ENCODE measurements at regions not wholly inside any gene's neighbourhood (a gene's known extent, or its start where the extent isn't known, plus 50 kb on each side); places are given as distances from the start of the nearest gene placed in this dataset.

DNA sequence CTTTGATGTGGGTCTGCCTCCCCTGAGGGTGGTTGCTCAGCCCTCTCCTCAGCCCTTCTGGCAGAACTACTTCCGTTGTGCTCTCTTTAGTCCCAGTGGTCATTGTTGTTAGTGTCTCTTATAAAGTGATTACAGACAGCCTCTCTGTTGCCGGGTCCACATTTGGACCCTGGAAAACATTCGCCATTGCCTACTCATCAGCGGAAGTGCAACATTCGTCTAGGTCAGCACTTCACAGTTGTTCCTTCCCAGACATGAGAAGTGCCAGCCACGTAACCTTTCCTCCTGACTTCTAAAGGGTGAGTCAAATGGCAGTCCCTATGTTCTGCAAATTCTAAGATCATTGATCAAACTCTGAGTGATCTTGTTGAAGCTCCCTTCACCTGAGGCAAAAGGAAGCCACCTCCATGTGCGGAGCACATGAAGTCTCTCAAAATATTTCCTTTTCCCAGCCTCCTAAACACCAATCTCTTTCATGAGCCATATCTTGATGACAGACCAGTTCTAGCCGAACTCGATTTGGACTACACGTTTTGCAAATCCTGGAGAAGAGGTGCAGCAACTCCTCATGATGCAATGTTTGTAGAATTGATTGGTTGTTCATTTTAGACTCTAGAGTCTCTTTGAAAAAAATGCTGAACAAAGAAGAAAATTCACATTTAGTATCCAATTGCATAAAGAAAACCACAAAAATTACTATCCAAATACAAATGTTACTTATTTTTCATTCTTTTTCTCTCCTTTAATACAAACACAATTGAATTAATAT lies 163.8 kb downstream of the RPL10L start:
- DNase-seq (ENCODE audit: low spot score) = no peak
- no peak overlapping the region for H2AK5ac ChIP-seq (ENCODE audit: low read depth, low read length)
- H3K79me1 ChIP-seq (ENCODE audit: low read depth, low read length) = no peaks in the 10 kb centered on the region
- no peak overlapping the region for H3K14ac ChIP-seq (ENCODE audit: low read length)
- H2BK5ac ChIP-seq (ENCODE audit: low read length) = no peak overlapping the region
- H3K4me3 ChIP-seq (ENCODE audit: low read length in 2 of 2) = no peak overlapping the region
- no peak overlapping the region for H2BK12ac ChIP-seq (ENCODE audit: low read length)
- H2AFZ ChIP-seq (ENCODE audit: low read length) = peak overlapping the region; percentile 56
- no peaks in the 10 kb centered on the region for H3K36me3 ChIP-seq (replicated peaks in 1 of 2; ENCODE audit: control insufficient read depth in 2 of 2, insufficient read depth in 2 of 2, low read length in 2 of 2)
- no peaks in the 10 kb centered on the region for H3K4me1 ChIP-seq (ENCODE audit: control insufficient read depth in 2 of 2, insufficient read depth in 1 of 2, low read depth in 1 of 2, low read length in 2 of 2)
- no peaks in the 10 kb centered on the region for H3K27me3 ChIP-seq (ENCODE audit: control insufficient read depth in 3 of 3, insufficient read depth in 3 of 3, low read depth in 1 of 3, low read length in 3 of 3)
- WGBS, 2 donors (ENCODE audit: extremely low coverage in 2 of 2, insufficient read length in 2 of 2, insufficient replicate concordance in 1 of 2) = no CpG with 5 or more reads among the region's 10 CpGs
- no peak overlapping the region for H4K91ac ChIP-seq (ENCODE audit: low read depth, low read length, poor library complexity)
- H3K23ac ChIP-seq (ENCODE audit: low read depth, low read length, poor library complexity) = no peak overlapping the region
- no peak overlapping the region for H4K8ac ChIP-seq (ENCODE audit: low read depth, low read length)
- no peak overlapping the region for H2BK120ac ChIP-seq (ENCODE audit: low read depth, low read length)
- no peak overlapping the region for H3K4me2 ChIP-seq (ENCODE audit: insufficient read depth, low read length, poor library complexity, severe bottlenecking)
- H2BK15ac ChIP-seq (ENCODE audit: low read length) = no peak overlapping the region
- H3K4ac ChIP-seq (ENCODE audit: low read length) = no peak overlapping the region
- H3K9ac ChIP-seq (ENCODE audit: low read depth, low read length, poor library complexity) = no peak overlapping the region
- H3K9me3 ChIP-seq (replicated peaks in 1 of 2; ENCODE audit: control insufficient read depth in 2 of 2, insufficient read depth in 1 of 2, low read depth in 1 of 2, low read length in 2 of 2) = no peaks in the 10 kb centered on the region
- no peak overlapping the region for H3K27ac ChIP-seq (replicated peaks; ENCODE audit: low read length)
- peak overlapping the region; percentile 4 for H3K18ac ChIP-seq (ENCODE audit: low read length)

DNA sequence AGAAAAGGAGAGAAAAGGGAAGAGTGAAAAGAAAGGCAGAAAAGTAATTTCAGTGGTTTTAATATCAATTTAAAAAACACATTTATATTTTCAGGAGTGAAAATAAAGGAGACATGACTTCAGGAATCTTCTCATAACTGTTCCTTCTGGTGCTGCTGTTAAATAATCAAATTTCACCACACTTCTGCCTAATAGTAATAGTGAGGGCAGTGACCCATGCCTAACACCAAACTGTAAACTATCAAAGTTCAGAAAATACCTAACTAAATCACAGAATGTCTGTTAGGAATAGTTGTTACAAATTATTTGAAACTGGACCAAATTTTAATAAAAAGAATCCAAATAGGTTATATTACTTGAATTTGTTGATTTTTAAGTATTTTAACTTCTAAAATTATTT lies 169.4 kb downstream of the RPL10L start:
- Histone ChIP-seq H3K4me1 (ENCODE audit: control insufficient read depth in 2 of 2, insufficient read depth in 1 of 2, low read depth in 1 of 2, low read length in 2 of 2) (no peaks in the 10 kb centered on the region), H3K9me3 (replicated peaks in 1 of 2; ENCODE audit: control insufficient read depth in 2 of 2, insufficient read depth in 1 of 2, low read depth in 1 of 2, low read length in 2 of 2) (no peaks in the 10 kb centered on the region), H4K91ac (ENCODE audit: low read depth, low read length, poor library complexity) (no peak overlapping the region), H3K27ac (replicated peaks; ENCODE audit: low read length) (no peak overlapping the region), H3K23ac (ENCODE audit: low read depth, low read length, poor library complexity) (no peak overlapping the region), H3K79me1 (ENCODE audit: low read depth, low read length) (no peaks in the 10 kb centered on the region), H4K8ac (ENCODE audit: low read depth, low read length) (no peak overlapping the region), H2BK120ac (ENCODE audit: low read depth, low read length) (no peak overlapping the region), H3K4ac (ENCODE audit: low read length) (no peak overlapping the region), H3K14ac (ENCODE audit: low read length) (no peak overlapping the region), H3K4me2 (ENCODE audit: insufficient read depth, low read length, poor library complexity, severe bottlenecking) (no peak overlapping the region), H2BK5ac (ENCODE audit: low read length) (no peak overlapping the region), H3K9ac (ENCODE audit: low read depth, low read length, poor library complexity) (no peak overlapping the region), H3K18ac (ENCODE audit: low read length) (no peak overlapping the region), H2AK5ac (ENCODE audit: low read depth, low read length) (no peak overlapping the region), H2BK12ac (ENCODE audit: low read length) (no peak overlapping the region), H3K36me3 (replicated peaks in 1 of 2; ENCODE audit: control insufficient read depth in 2 of 2, insufficient read depth in 2 of 2, low read length in 2 of 2) (no peaks in the 10 kb centered on the region), H2AFZ (ENCODE audit: low read length) (no peak overlapping the region), H3K27me3 (ENCODE audit: control insufficient read depth in 3 of 3, insufficient read depth in 3 of 3, low read depth in 1 of 3, low read length in 3 of 3) (no peaks in the 10 kb centered on the region), H2BK15ac (ENCODE audit: low read length) (no peak overlapping the region), H3K4me3 (ENCODE audit: low read length in 2 of 2) (no peak overlapping the region)
- DNase-seq (ENCODE audit: low spot score) = no peak

DNA sequence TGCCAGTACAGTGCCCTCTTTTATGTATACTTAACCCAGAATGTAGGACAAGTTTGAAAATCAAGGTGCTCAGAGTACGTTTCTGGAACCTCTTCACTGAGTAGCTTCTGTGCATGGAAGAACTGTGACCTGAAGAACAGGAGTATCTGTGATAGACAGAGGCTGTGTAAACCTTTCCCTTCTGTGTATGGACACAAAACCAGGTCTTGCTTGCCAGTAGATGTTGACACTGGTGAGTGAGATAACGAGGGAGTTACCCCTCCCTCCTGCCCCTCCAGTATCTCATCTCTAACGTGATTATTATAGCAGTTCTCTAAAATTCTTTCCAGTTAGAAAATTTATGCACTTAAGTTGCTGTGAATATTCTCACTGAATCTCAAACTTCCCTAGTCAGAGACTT lies 170.8 kb downstream of the RPL10L start:
- Histone ChIP-seq H3K4me3 (ENCODE audit: low read length in 2 of 2) (no peak overlapping the region), H2AK5ac (ENCODE audit: low read depth, low read length) (no peak overlapping the region), H3K79me1 (ENCODE audit: low read depth, low read length) (no peaks in the 10 kb centered on the region), H2BK15ac (ENCODE audit: low read length) (no peak overlapping the region), H3K4me2 (ENCODE audit: insufficient read depth, low read length, poor library complexity, severe bottlenecking) (no peak overlapping the region), H3K36me3 (replicated peaks in 1 of 2; ENCODE audit: control insufficient read depth in 2 of 2, insufficient read depth in 2 of 2, low read length in 2 of 2) (no peaks in the 10 kb centered on the region), H3K18ac (ENCODE audit: low read length) (no peak overlapping the region), H3K9ac (ENCODE audit: low read depth, low read length, poor library complexity) (no peak overlapping the region), H4K8ac (ENCODE audit: low read depth, low read length) (no peak overlapping the region), H3K4ac (ENCODE audit: low read length) (no peak overlapping the region), H2BK12ac (ENCODE audit: low read length) (no peak overlapping the region), H2BK5ac (ENCODE audit: low read length) (no peak overlapping the region), H3K14ac (ENCODE audit: low read length) (no peak overlapping the region), H2AFZ (ENCODE audit: low read length) (peak overlapping the region; percentile 16), H3K9me3 (replicated peaks in 1 of 2; ENCODE audit: control insufficient read depth in 2 of 2, insufficient read depth in 1 of 2, low read depth in 1 of 2, low read length in 2 of 2) (no peaks in the 10 kb centered on the region), H3K27me3 (ENCODE audit: control insufficient read depth in 3 of 3, insufficient read depth in 3 of 3, low read depth in 1 of 3, low read length in 3 of 3) (no peaks in the 10 kb centered on the region), H3K27ac (replicated peaks; ENCODE audit: low read length) (no peak overlapping the region), H3K4me1 (ENCODE audit: control insufficient read depth in 2 of 2, insufficient read depth in 1 of 2, low read depth in 1 of 2, low read length in 2 of 2) (no peaks in the 10 kb centered on the region), H3K23ac (ENCODE audit: low read depth, low read length, poor library complexity) (no peak overlapping the region), H4K91ac (ENCODE audit: low read depth, low read length, poor library complexity) (no peak overlapping the region), H2BK120ac (ENCODE audit: low read depth, low read length) (no peak overlapping the region)
- no peak for DNase-seq (ENCODE audit: low spot score)
- WGBS, 2 donors (ENCODE audit: extremely low coverage in 2 of 2, insufficient read length in 2 of 2, insufficient replicate concordance in 1 of 2) = no CpG with 5 or more reads among the region's 3 CpGs

DNA sequence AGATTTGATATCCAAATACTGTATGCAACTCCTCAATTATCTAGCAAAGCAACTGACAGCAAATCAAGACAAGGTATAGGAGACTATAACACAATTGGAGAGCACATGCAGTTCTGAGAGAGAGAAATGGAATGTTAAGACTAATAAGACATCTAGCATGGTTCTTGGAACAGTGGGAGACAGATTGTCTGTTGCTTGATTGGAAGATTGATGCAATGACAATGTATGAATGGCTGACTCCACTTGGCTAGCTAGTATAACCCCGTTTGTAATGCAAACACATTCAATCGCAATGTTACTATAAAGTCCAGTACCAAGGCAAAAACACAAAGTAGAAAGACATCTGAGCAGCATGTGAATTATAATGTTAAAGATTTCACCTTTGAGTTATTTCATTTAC lies 179.3 kb downstream of the RPL10L start:
- H2BK5ac ChIP-seq (ENCODE audit: low read length) = no peak overlapping the region
- no peaks in the 10 kb centered on the region for H3K27me3 ChIP-seq (ENCODE audit: control insufficient read depth in 3 of 3, insufficient read depth in 3 of 3, low read depth in 1 of 3, low read length in 3 of 3)
- no peak overlapping the region for H2BK12ac ChIP-seq (ENCODE audit: low read length)
- H3K36me3 ChIP-seq (replicated peaks in 1 of 2; ENCODE audit: control insufficient read depth in 2 of 2, insufficient read depth in 2 of 2, low read length in 2 of 2) = no peaks in the 10 kb centered on the region
- no CpG with 5 or more reads among the region's 2 CpGs for WGBS, 2 donors (ENCODE audit: extremely low coverage in 2 of 2, insufficient read length in 2 of 2, insufficient replicate concordance in 1 of 2)
- H4K8ac ChIP-seq (ENCODE audit: low read depth, low read length) = no peak overlapping the region
- H4K91ac ChIP-seq (ENCODE audit: low read depth, low read length, poor library complexity) = no peak overlapping the region
- H3K14ac ChIP-seq (ENCODE audit: low read length) = no peak overlapping the region
- H3K23ac ChIP-seq (ENCODE audit: low read depth, low read length, poor library complexity) = no peak overlapping the region
- no peak overlapping the region for H2BK15ac ChIP-seq (ENCODE audit: low read length)
- H3K4ac ChIP-seq (ENCODE audit: low read length) = no peak overlapping the region
- H3K4me3 ChIP-seq (ENCODE audit: low read length in 2 of 2) = no peak overlapping the region
- H3K27ac ChIP-seq (replicated peaks; ENCODE audit: low read length) = no peak overlapping the region
- no peaks in the 10 kb centered on the region for H3K79me1 ChIP-seq (ENCODE audit: low read depth, low read length)
- no peak overlapping the region for H2AK5ac ChIP-seq (ENCODE audit: low read depth, low read length)
- no peak overlapping the region for H2BK120ac ChIP-seq (ENCODE audit: low read depth, low read length)
- no peak overlapping the region for H3K18ac ChIP-seq (ENCODE audit: low read length)
- no peaks in the 10 kb centered on the region for H3K4me1 ChIP-seq (ENCODE audit: control insufficient read depth in 2 of 2, insufficient read depth in 1 of 2, low read depth in 1 of 2, low read length in 2 of 2)
- no peaks in the 10 kb centered on the region for H3K9me3 ChIP-seq (replicated peaks in 1 of 2; ENCODE audit: control insufficient read depth in 2 of 2, insufficient read depth in 1 of 2, low read depth in 1 of 2, low read length in 2 of 2)
- H3K4me2 ChIP-seq (ENCODE audit: insufficient read depth, low read length, poor library complexity, severe bottlenecking) = no peak overlapping the region
- H2AFZ ChIP-seq (ENCODE audit: low read length) = peak overlapping the region; percentile 32
- H3K9ac ChIP-seq (ENCODE audit: low read depth, low read length, poor library complexity) = no peak overlapping the region
- DNase-seq (ENCODE audit: low spot score) = no peak

Data from neuronal stem cell (in vitro differentiated cells).